Right ventricle myocardium superior (tissue), 1 donor: ENCODE measurements at regions not wholly inside any gene's neighbourhood (a gene's known extent, or its start where the extent isn't known, plus 50 kb on each side); places are given as distances from the start of the nearest gene placed in this dataset. TPM values are rescaled to one million over a fixed set of nuclear protein-coding genes. Genes with fewer than 3 reads are reported as not detected.
"Not testable (repeated sequence)": the region's sequence is repeated elsewhere in the genome, so short reads cannot be mapped to it uniquely, and the experiment has no call there.

ENCODE experiments used
- ATAC-seq: fragments of 200-7000 bp; cut with Tn5 transposase; one replicate; pipeline ENCODE4 v1.9.1; 2020; ENCODE audit warnings: mild to moderate bottlenecking; ENCODE audit not compliant: poor library complexity
- DNase-seq: peaks from one replicate; pipeline ENCODE4 v3.0.0-alpha.2; 2020
- intact Hi-C: fragments of 100-400 bp; cut with DNase I; formaldehyde crosslinking; loops from one replicate; pipeline ENCODE4 v1.11.2; 2022
- microRNA-seq: library from miRNA; unstranded; fragments of <30 nt; microRNA quantifications from one replicate; pipeline ENCODE4 v1.2.0, GENCODE V29; 2020
- donor health status: DM: no; HTN: yes; CAD: no; lungs with severe emphysema.

GRCh38 chr7:93693796-93694195, 119.3 kb upstream of the CALCR start:
- DNase-seq, result no peak
- intact Hi-C loops, result no loop called here
- ATAC-seq, result no peak

GRCh38 chr7:93690021-93690420, 115.5 kb upstream of the CALCR start:
- DNase-seq, result no peak
- ATAC-seq, result no peak
- intact Hi-C loops, result no loop called here

- DNase-seq (no peak), ATAC-seq (no peak)
- intact Hi-C loops, result no loop called here
Observed at GRCh38 chr7:93678185-93678584, 103.7 kb upstream of the CALCR start.

GRCh38 chr7:93663561-93664299, 89.2 kb upstream of the CALCR start:
- DNase-seq, result no peak
- ATAC-seq, result no peak

GRCh38 chr7:93658163-93658562, 83.6 kb upstream of the CALCR start:
- DNase-seq, result not testable (repeated sequence)

More at GRCh38 chr7:93663561-93664299, 89.2 kb upstream of the CALCR start:
- intact Hi-C loops, result no loop called here

GRCh38 chr7:93651603-93652159, 77.2 kb upstream of the CALCR start:
- no peak for ATAC-seq
- DNase-seq, result no peak
- intact Hi-C loops, result no loop called here

More at GRCh38 chr7:93658163-93658562, 83.6 kb upstream of the CALCR start:
- intact Hi-C loops, ATAC-seq: not testable (repeated sequence)

GRCh38 chr7:93646538-93646937, 72.0 kb upstream of the CALCR start:
- DNase-seq (no peak), ATAC-seq (no peak)
- intact Hi-C loops, result no loop called here

- ATAC-seq (no peak), DNase-seq (no peak)
- intact Hi-C loops, result no loop called here
Observed at GRCh38 chr7:93636276-93636675, 61.8 kb upstream of the CALCR start.

GRCh38 chr7:93632371-93632770, 57.8 kb upstream of the CALCR start:
- ATAC-seq (no peak), DNase-seq (no peak)
- intact Hi-C loops, result no loop called here

- DNase-seq (no peak), ATAC-seq (no peak)
- intact Hi-C loops, result loop anchor here (10.0 kb wide), 1 partner anchor 455 kb away; no protein-coding TSS in a partner anchor
Observed at GRCh38 chr7:93629291-93629801, 54.8 kb upstream of the CALCR start.

- no peak for ATAC-seq
- intact Hi-C loops, result loop anchor here (10.0 kb wide), 1 partner anchor 458 kb away; no protein-coding TSS in a partner anchor
- DNase-seq, result no peak
Observed at GRCh38 chr7:93626869-93627268, 52.3 kb upstream of the CALCR start.

Small RNA genes lying in the stretch of these regions (microRNA-seq; reads per million reads assigned to microRNA genes)
- gene MIR4652, result not detected
